GM12878 (cell line): ENCODE measurements at regions not wholly inside any gene's neighbourhood (a gene's known extent, or its start where the extent isn't known, plus 50 kb on each side); places are given as distances from the start of the nearest gene placed in this dataset.

Experiments
- ATAC-seq: fragments of 200-7000 bp; cut with Tn5 transposase; 3 replicates; pipeline ENCODE4 v1.9.1; 2020; ENCODE audit warnings: mild to moderate bottlenecking, moderate library complexity
- BruUV-seq: library from RNA; stranded (reverse); fragments of 400-500 nt; replicated peaks from 2 replicates; lab custom pipeline; 2021; lab: Mats Ljungman, UMichigan
- CTCF ChIA-PET: fragments of 300-600 bp; sonication (Branson Sonifier 250); formaldehyde crosslinking; extraction: SDS; loops from one replicate; lab custom pipeline; 2021; ENCODE audit warnings: inconsistent platforms; lab: Yijun Ruan, JAX
- POLR2A ChIA-PET: fragments of 350-600 bp; formaldehyde crosslinking; extraction: SDS; loops from one replicate; lab custom pipeline; 2021; ENCODE audit warnings: inconsistent platforms; lab: Charles Lee
- RAD21 ChIA-PET: fragments of 300-600 bp; sonication (Branson Sonifier 250); formaldehyde crosslinking; loops from one replicate; lab custom pipeline; 2023; ENCODE audit warnings: antibody characterized with exemption; ENCODE audit not compliant: unreplicated experiment; lab: Charles Lee
- SMC1A ChIA-PET: fragments of 300-600 bp; sonication (Branson Sonifier 250); formaldehyde crosslinking; loops from one replicate; lab custom pipeline; 2023; ENCODE audit not compliant: unreplicated experiment, uncharacterized antibody; lab: Charles Lee
- DNase-seq: peaks from one replicate; pipeline ENCODE4 v3.0.0-alpha.2; 2011; ENCODE audit warnings: low read depth, low spot score
- FAIRE-seq: peaks from 3 replicates; lab custom pipeline; 2011; peaks lifted over from hg19 to GRCh38; lab: Jason Lieb, UNC
- H2AFZ ChIP-seq: 2 replicates; pipeline ENCODE4 v1.6.0; 2011; ENCODE audit warnings: low read depth, low read length, control low read depth; ENCODE audit not compliant: control insufficient read depth
- H3K27ac ChIP-seq: 2 replicates; pipeline ENCODE4 v1.5.1; 2011; ENCODE audit warnings: control low read depth; ENCODE audit not compliant: control insufficient read depth, insufficient read depth
- H3K27me3 ChIP-seq, 2 experiments: replicated peaks in 1 of 2; 2 replicates each; pipeline versions ENCODE4 v1.6.0 to v1.6.1; 2011; ENCODE audit warnings: low read length in 1 of 2; ENCODE audit not compliant: control insufficient read depth in 2 of 2, insufficient read depth in 2 of 2
- H3K36me3 ChIP-seq, 2 experiments: 2 replicates each; pipeline ENCODE4 v1.5.1; 2011; ENCODE audit warnings: low read length in 1 of 2; ENCODE audit not compliant: control insufficient read depth in 2 of 2, insufficient read depth in 2 of 2
- H3K4me1 ChIP-seq: 2 replicates; pipeline ENCODE4 v1.6.1; 2011; ENCODE audit warnings: mild to moderate bottlenecking, low read length, moderate library complexity, mixed read lengths; ENCODE audit not compliant: control insufficient read depth, insufficient read depth
- H3K4me2 ChIP-seq: 2 replicates; pipeline ENCODE4 v1.6.0; 2011; ENCODE audit warnings: control low read depth; ENCODE audit not compliant: control insufficient read depth, insufficient read depth
- H3K4me3 ChIP-seq: fragments of 200-600 bp; sonication (generic); 2 replicates; pipeline ENCODE4 v1.5.1; 2016
- H3K79me2 ChIP-seq: 2 replicates; pipeline ENCODE4 v1.6.0; 2011; ENCODE audit warnings: low read length; ENCODE audit not compliant: control insufficient read depth, insufficient read depth
- H3K9ac ChIP-seq: 2 replicates; pipeline ENCODE4 v1.8.0; 2011; ENCODE audit warnings: low read length, control low read depth, mixed read lengths; ENCODE audit not compliant: control insufficient read depth, insufficient read depth
- H3K9me3 ChIP-seq: replicated peaks from 3 replicates; pipeline ENCODE4 v1.5.1; 2011; ENCODE audit warnings: mild to moderate bottlenecking, low read length; ENCODE audit not compliant: control insufficient read depth, insufficient read depth
- H4K20me1 ChIP-seq: 2 replicates; pipeline ENCODE4 v1.6.0; 2011; ENCODE audit not compliant: control insufficient read depth, insufficient read depth
- BMI1 ChIP-seq: fragments of 450-650 bp; IDR thresholded peaks from 2 replicates; pipeline ENCODE4 v1.6.1; 2016; ENCODE audit warnings: mild to moderate bottlenecking, moderate library complexity, borderline replicate concordance
- CHD2 ChIP-seq: IDR thresholded peaks from 2 replicates; pipeline ENCODE4 v1.6.1; 2011; ENCODE audit warnings: low read depth, low read length, improper control_type of control experiment, borderline replicate concordance
- CHD4 ChIP-seq: fragments of 200-600 bp; sonication (generic); IDR thresholded peaks from 2 replicates; pipeline ENCODE4 v1.6.1; 2016; ENCODE audit warnings: mild to moderate bottlenecking
- DPF2 ChIP-seq: fragments of 450-650 bp; IDR thresholded peaks from 2 replicates; pipeline ENCODE4 v1.6.1; 2017; ENCODE audit warnings: mild to moderate bottlenecking
- EGR1 ChIP-seq, 2 experiments: IDR thresholded peaks; 1 replicate in 1 of 2; 2 replicates in 1 of 2; pipeline ENCODE4 v1.6.1; 2011 to 2012; ENCODE audit warnings: low read depth in 2 of 2, low read length in 2 of 2, borderline replicate concordance in 1 of 2, mild to moderate bottlenecking in 1 of 2, moderate library complexity in 1 of 2
- EP300 ChIP-seq, 2 experiments: fragments of 150-350 bp in 1 of 2; IDR thresholded peaks; 2 replicates each; pipeline ENCODE4 v1.6.1; 2011 to 2012; ENCODE audit warnings: low read depth in 2 of 2, low read length in 2 of 2, borderline replicate concordance in 1 of 2, improper control_type of control experiment in 1 of 2, inconsistent platforms in 1 of 2; ENCODE audit not compliant: control insufficient read depth in 1 of 2
- KAT2A ChIP-seq: conservative IDR thresholded peaks from 2 replicates; pipeline ENCODE4 v1.6.1; 2011; ENCODE audit warnings: low read depth, low read length; ENCODE audit not compliant: control insufficient read depth
- KDM1A ChIP-seq: fragments of 200-600 bp; sonication (generic); IDR thresholded peaks from 2 replicates; pipeline ENCODE4 v1.6.1; 2016; ENCODE audit warnings: borderline replicate concordance
- NBN ChIP-seq: fragments of 450-650 bp; IDR thresholded peaks from 2 replicates; pipeline ENCODE4 v1.6.1; 2016
- POLR2A ChIP-seq: IDR thresholded peaks from 2 replicates; pipeline ENCODE4 v1.6.1; 2011; ENCODE audit warnings: low read depth, mild to moderate bottlenecking, low read length
- SIX5 ChIP-seq: IDR thresholded peaks from 2 replicates; pipeline ENCODE4 v1.6.1; 2011; ENCODE audit warnings: mild to moderate bottlenecking, low read depth, low read length, moderate library complexity; ENCODE audit not compliant: severe bottlenecking
- SRF ChIP-seq, 2 experiments: IDR thresholded peaks; 2 replicates each; pipeline ENCODE4 v1.6.1; 2011; ENCODE audit warnings: low read depth in 2 of 2, low read length in 2 of 2, mild to moderate bottlenecking in 1 of 2, moderate library complexity in 1 of 2
- TARDBP ChIP-seq: IDR thresholded peaks from 2 replicates; pipeline ENCODE4 v1.6.1; 2016; ENCODE audit warnings: borderline replicate concordance
- WGBS: methylation state at CpG from one replicate; pipeline ENCODE4 v1.1.6; 2016; ENCODE audit warnings: low lambda C conversion rate; ENCODE audit not compliant: insufficient replicate concordance, insufficient coverage; ENCODE audit errors: missing lambda C conversion rate; 5-methylcytosine and 5-hydroxymethylcytosine counted together
- in situ Hi-C: fragments of 300-500 bp; cut with MboI; formaldehyde crosslinking; loops from 9 replicates; pipeline ENCODE4 v1.14.3; 2018; ENCODE audit warnings: mixed read lengths
- intact Hi-C: fragments of 100-400 bp; cut with micrococcal nuclease; formaldehyde crosslinking; loops from one replicate; pipeline ENCODE4 v1.14.2; 2022; ENCODE audit not compliant: unreplicated experiment
- TF ChIP-seq, protein P1 (sequence below): IDR thresholded peaks from 2 replicates; pipeline ENCODE4 v1.6.1; 2011; ENCODE audit warnings: borderline replicate concordance, low read depth, mild to moderate bottlenecking, moderate library complexity, mixed read lengths, low read length; ENCODE audit not compliant: insufficient read depth; ENCODE audit errors: extremely low read length
- TF ChIP-seq, protein P2 (sequence below): fragments of 450-650 bp; formaldehyde crosslinking; IDR thresholded peaks from 2 replicates; pipeline ENCODE4 v1.4.0; 2020; ENCODE audit warnings: mild to moderate bottlenecking, moderate library complexity
- TF ChIP-seq, protein P3 (sequence below): fragments of 450-650 bp; IDR thresholded peaks from 2 replicates; pipeline ENCODE4 v1.6.1; 2016; ENCODE audit warnings: mild to moderate bottlenecking

DNA sequence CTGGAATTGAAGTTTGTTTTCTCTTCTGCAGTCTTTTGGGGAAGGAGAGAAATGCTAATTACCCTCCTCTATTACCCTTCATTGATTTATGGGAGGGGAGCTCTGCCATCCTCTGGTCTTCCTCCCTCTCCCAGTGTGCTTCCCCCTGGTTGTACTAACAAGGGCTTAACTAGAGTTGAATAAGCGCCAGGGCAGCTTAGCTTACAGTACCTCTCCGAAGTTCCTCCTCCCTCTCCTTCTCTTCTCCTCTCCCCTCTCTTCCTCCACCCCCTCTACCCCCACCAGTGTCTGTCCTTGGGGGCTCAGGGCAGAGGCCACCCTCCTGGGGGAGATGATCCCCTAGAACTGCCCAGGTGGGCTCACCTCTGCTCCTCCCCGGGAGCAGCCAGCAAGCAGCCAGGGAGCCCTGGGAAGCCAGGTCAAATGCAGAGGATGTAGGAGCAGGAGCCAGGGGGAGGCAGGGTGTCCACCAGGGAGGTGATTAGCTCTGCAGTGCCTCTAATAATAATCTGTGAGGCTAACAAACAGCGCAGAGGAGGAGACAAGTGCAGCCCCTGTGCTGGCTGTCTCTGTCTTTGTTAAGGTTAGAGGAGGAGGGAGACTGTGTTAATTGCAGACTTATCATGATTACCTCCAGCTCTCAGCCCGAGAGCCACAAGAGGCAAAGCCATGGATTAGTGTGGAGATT is 191.6 kb upstream of the CADM1 start:
- POLR2A ChIA-PET: no interaction called here

More for the DNA sequence above, 191.6 kb upstream of the CADM1 start:
- intact Hi-C loops (no loop called here), in situ Hi-C loops (no loop called here)
- ChIA-PET RAD21 (no interaction called here), SMC1A (interaction anchor here (1.0 kb wide), 1 partner anchor 11 kb away, joined by 3 read pairs; no protein-coding TSS in a partner anchor), CTCF (no interaction called here)
- Histone ChIP-seq H3K27me3 (no peaks in the 10 kb centered on the region; a peak in 1 of 4 replicates), H3K27ac (no peak overlapping the region), H2AFZ (no peak overlapping the region), H3K79me2 (no peaks in the 10 kb centered on the region), H4K20me1 (no peaks in the 10 kb centered on the region), H3K4me2 (no peak overlapping the region), H3K9ac (no peak overlapping the region), H3K4me3 (no peak overlapping the region), H3K4me1 (peaks cover 12% of the 10 kb centered on the region), H3K36me3 (no peaks in the 10 kb centered on the region), H3K9me3 (no peaks in the 10 kb centered on the region)
- DNase-seq: no peak
- no peak for TF ChIP-seq KDM1A
- TF ChIP-seq CHD2: no peak
- TF ChIP-seq, protein P1, sequence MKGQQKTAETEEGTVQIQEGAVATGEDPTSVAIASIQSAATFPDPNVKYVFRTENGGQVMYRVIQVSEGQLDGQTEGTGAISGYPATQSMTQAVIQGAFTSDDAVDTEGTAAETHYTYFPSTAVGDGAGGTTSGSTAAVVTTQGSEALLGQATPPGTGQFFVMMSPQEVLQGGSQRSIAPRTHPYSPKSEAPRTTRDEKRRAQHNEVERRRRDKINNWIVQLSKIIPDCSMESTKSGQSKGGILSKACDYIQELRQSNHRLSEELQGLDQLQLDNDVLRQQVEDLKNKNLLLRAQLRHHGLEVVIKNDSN: no peak
- no peak for TF ChIP-seq CHD4
- TF ChIP-seq EGR1 (IDR thresholded peaks at IDR 0.05; ENCODE audit: borderline replicate concordance in 1 of 2, low read depth in 2 of 2, low read length in 2 of 2): no peak
- no peak for TF ChIP-seq TARDBP
- no peak for TF ChIP-seq KAT2A
- TF ChIP-seq POLR2A: no peak
- TF ChIP-seq DPF2: no peak
- TF ChIP-seq SIX5: no peak
- no peak for TF ChIP-seq SRF (IDR thresholded peaks at IDR 0.05; ENCODE audit: low read depth in 2 of 2, low read length in 2 of 2)
- TF ChIP-seq EP300 (IDR thresholded peaks at IDR 0.05; ENCODE audit: borderline replicate concordance in 1 of 2, control insufficient read depth in 1 of 2, low read depth in 2 of 2, low read length in 2 of 2): no peak
- TF ChIP-seq NBN: no peak
- no peak for TF ChIP-seq BMI1
- TF ChIP-seq, protein P2, sequence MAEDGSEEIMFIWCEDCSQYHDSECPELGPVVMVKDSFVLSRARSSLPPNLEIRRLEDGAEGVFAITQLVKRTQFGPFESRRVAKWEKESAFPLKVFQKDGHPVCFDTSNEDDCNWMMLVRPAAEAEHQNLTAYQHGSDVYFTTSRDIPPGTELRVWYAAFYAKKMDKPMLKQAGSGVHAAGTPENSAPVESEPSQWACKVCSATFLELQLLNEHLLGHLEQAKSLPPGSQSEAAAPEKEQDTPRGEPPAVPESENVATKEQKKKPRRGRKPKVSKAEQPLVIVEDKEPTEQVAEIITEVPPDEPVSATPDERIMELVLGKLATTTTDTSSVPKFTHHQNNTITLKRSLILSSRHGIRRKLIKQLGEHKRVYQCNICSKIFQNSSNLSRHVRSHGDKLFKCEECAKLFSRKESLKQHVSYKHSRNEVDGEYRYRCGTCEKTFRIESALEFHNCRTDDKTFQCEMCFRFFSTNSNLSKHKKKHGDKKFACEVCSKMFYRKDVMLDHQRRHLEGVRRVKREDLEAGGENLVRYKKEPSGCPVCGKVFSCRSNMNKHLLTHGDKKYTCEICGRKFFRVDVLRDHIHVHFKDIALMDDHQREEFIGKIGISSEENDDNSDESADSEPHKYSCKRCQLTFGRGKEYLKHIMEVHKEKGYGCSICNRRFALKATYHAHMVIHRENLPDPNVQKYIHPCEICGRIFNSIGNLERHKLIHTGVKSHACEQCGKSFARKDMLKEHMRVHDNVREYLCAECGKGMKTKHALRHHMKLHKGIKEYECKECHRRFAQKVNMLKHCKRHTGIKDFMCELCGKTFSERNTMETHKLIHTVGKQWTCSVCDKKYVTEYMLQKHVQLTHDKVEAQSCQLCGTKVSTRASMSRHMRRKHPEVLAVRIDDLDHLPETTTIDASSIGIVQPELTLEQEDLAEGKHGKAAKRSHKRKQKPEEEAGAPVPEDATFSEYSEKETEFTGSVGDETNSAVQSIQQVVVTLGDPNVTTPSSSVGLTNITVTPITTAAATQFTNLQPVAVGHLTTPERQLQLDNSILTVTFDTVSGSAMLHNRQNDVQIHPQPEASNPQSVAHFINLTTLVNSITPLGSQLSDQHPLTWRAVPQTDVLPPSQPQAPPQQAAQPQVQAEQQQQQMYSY: no peak
- TF ChIP-seq, protein P3, sequence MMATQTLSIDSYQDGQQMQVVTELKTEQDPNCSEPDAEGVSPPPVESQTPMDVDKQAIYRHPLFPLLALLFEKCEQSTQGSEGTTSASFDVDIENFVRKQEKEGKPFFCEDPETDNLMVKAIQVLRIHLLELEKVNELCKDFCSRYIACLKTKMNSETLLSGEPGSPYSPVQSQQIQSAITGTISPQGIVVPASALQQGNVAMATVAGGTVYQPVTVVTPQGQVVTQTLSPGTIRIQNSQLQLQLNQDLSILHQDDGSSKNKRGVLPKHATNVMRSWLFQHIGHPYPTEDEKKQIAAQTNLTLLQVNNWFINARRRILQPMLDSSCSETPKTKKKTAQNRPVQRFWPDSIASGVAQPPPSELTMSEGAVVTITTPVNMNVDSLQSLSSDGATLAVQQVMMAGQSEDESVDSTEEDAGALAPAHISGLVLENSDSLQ: no peak
- WGBS: 25% methylated on average over 5 of the region's 5 CpGs
- ATAC-seq: no peak
- no TSS peak for BruUV-seq
- FAIRE-seq: no peak
